H1 (cell line): ENCODE measurements at regions not wholly inside any gene's neighbourhood (a gene's known extent, or its start where the extent isn't known, plus 50 kb on each side); places are given as distances from the start of the nearest gene placed in this dataset.
A peak's percentile ranks its signal among the peaks of the same experiment; 100 is the strongest.

Experiments used
- CTCF ChIA-PET: fragments of 300-600 bp; sonication (Branson Sonifier 250); formaldehyde crosslinking; loops from one replicate; lab custom pipeline; 2021; ENCODE audit not compliant: partially characterized antibody; lab: Charles Lee
- POLR2A ChIA-PET: fragments of 300-600 bp; sonication (Branson Sonifier 250); formaldehyde crosslinking; loops from one replicate; lab custom pipeline; 2021; ENCODE audit warnings: inconsistent platforms; ENCODE audit not compliant: partially characterized antibody; lab: Charles Lee
- DNase-seq, 2 experiments: peaks; one replicate each; pipeline versions ENCODE4 v3.0.0 to v3.0.0-alpha.2; 2010 to 2022; ENCODE audit warnings: low spot score in 2 of 2, low read depth in 1 of 2, mixed read lengths in 1 of 2
- FAIRE-seq: peaks from 2 replicates; lab custom pipeline; 2011; peaks lifted over from hg19 to GRCh38; lab: Jason Lieb, UNC
- H2AFZ ChIP-seq: 2 replicates; pipeline ENCODE4 v1.8.1; 2012; ENCODE audit warnings: low read length, inconsistent platforms
- H2AK5ac ChIP-seq: 2 replicates; pipeline ENCODE4 v1.6.1; 2013; ENCODE audit warnings: low read depth, low read length
- H2BK120ac ChIP-seq: replicated peaks from 2 replicates; pipeline ENCODE3; 2013; ENCODE audit warnings: low read depth, low read length, inconsistent platforms
- H2BK12ac ChIP-seq: 2 replicates; pipeline ENCODE4 v1.6.1; 2013; ENCODE audit warnings: low read depth, low read length
- H2BK15ac ChIP-seq: 2 replicates; pipeline ENCODE4 v1.6.1; 2013; ENCODE audit warnings: low read length
- H2BK20ac ChIP-seq: 2 replicates; pipeline ENCODE4 v1.6.1; 2013; ENCODE audit warnings: low read length
- H2BK5ac ChIP-seq: 2 replicates; pipeline ENCODE4 v1.6.1; 2013; ENCODE audit warnings: low read depth, low read length
- H3K14ac ChIP-seq: 2 replicates; pipeline ENCODE4 v1.6.1; 2013; ENCODE audit warnings: inconsistent platforms; ENCODE audit not compliant: insufficient read length
- H3K18ac ChIP-seq: 2 replicates; pipeline ENCODE4 v1.6.1; 2013; ENCODE audit warnings: low read length; ENCODE audit errors: extremely low read depth
- H3K23ac ChIP-seq: 2 replicates; pipeline ENCODE4 v1.6.1; 2013; ENCODE audit warnings: inconsistent platforms; ENCODE audit not compliant: insufficient read length
- H3K23me2 ChIP-seq: 2 replicates; pipeline ENCODE4 v1.6.1; 2013; ENCODE audit warnings: low read depth, low read length
- H3K27ac ChIP-seq: 2 replicates; pipeline ENCODE4 v1.6.1; 2011; ENCODE audit warnings: low read depth, low read length, inconsistent platforms
- H3K27me3 ChIP-seq, 4 experiments: replicated peaks in 1 of 4; 1 replicate in 1 of 4; 2 replicates in 3 of 4; pipeline versions ENCODE4 v1.6.1 to v1.8.1; 2011 to 2013; ENCODE audit warnings: low read length in 3 of 4, mild to moderate bottlenecking in 3 of 4, inconsistent platforms in 2 of 4, mixed read lengths in 2 of 4, moderate library complexity in 1 of 4; ENCODE audit not compliant: control insufficient read depth in 3 of 4, insufficient read depth in 3 of 4; ENCODE audit errors: extremely low read depth in 1 of 4
- H3K36me3 ChIP-seq, 4 experiments: 2 replicates each; pipeline versions ENCODE4 v1.6.1 to v1.8.1; 2011 to 2013; ENCODE audit warnings: mild to moderate bottlenecking in 4 of 4, low read length in 3 of 4, moderate library complexity in 2 of 4, control low read depth in 1 of 4, inconsistent platforms in 1 of 4; ENCODE audit not compliant: insufficient read depth in 4 of 4, control insufficient read depth in 2 of 4
- H3K4ac ChIP-seq: replicated peaks from 2 replicates; pipeline ENCODE3; 2013; ENCODE audit warnings: low read length, low read depth, mixed read lengths, inconsistent platforms; ENCODE audit not compliant: insufficient read length
- H3K4me1 ChIP-seq, 4 experiments: replicated peaks in 1 of 4; 1 replicate in 1 of 4; 2 replicates in 3 of 4; pipeline versions ENCODE4 v1.6.1 to v1.8.1; 2011 to 2013; ENCODE audit warnings: low read length in 3 of 4, inconsistent platforms in 2 of 4, mixed read lengths in 1 of 4; ENCODE audit not compliant: insufficient read depth in 4 of 4, control insufficient read depth in 3 of 4
- H3K4me2 ChIP-seq, 2 experiments: 2 replicates each; pipeline versions ENCODE4 v1.6.1 to v1.8.1; 2011 to 2013; ENCODE audit warnings: low read depth in 2 of 2, low read length in 2 of 2, control low read depth in 1 of 2, inconsistent platforms in 1 of 2, mild to moderate bottlenecking in 1 of 2; ENCODE audit not compliant: insufficient read depth in 1 of 2
- H3K4me3 ChIP-seq, 4 experiments: fragments of 200-600, 300-600 bp in 1 of 4; sonication (generic), shearing (Covaris generic), sonication (Bioruptor Twin) in 1 of 4; 2 replicates each; pipeline versions ENCODE4 v1.5.1 to v1.8.1; 2011 to 2016; ENCODE audit warnings: low read length in 4 of 4, low read depth in 3 of 4, control low read depth in 2 of 4, inconsistent platforms in 2 of 4, mild to moderate bottlenecking in 2 of 4, mixed read lengths in 1 of 4, moderate library complexity in 1 of 4; ENCODE audit not compliant: insufficient read depth in 2 of 4; ENCODE audit errors: extremely low read depth in 1 of 4
- H3K56ac ChIP-seq: replicated peaks from 2 replicates; pipeline ENCODE3; 2013; ENCODE audit warnings: low read depth, mild to moderate bottlenecking, mixed read lengths, low read length, inconsistent platforms; ENCODE audit not compliant: insufficient read length
- H3K79me1 ChIP-seq: 2 replicates; pipeline ENCODE4 v1.6.1; 2013; ENCODE audit warnings: low read depth, low read length, control low read depth
- H3K79me2 ChIP-seq, 2 experiments: 2 replicates each; pipeline versions ENCODE4 v1.6.1 to v1.8.1; 2012 to 2013; ENCODE audit warnings: low read length in 2 of 2, mild to moderate bottlenecking in 2 of 2, inconsistent platforms in 1 of 2; ENCODE audit not compliant: insufficient read depth in 2 of 2, control insufficient read depth in 1 of 2
- H3K9ac ChIP-seq, 4 experiments: replicated peaks in 1 of 4; 1 replicate in 1 of 4; 2 replicates in 3 of 4; pipeline versions ENCODE4 v1.6.1 to v1.8.1; 2011 to 2013; ENCODE audit warnings: low read depth in 3 of 4, low read length in 3 of 4, control low read depth in 2 of 4, mild to moderate bottlenecking in 2 of 4, moderate library complexity in 2 of 4, inconsistent platforms in 1 of 4; ENCODE audit errors: extremely low read depth in 1 of 4
- H3K9me3 ChIP-seq, 2 experiments: 2 replicates each; pipeline versions ENCODE4 v1.6.1 to v1.8.1; 2012 to 2013; ENCODE audit warnings: mild to moderate bottlenecking in 2 of 2, moderate library complexity in 2 of 2, control low read depth in 1 of 2, inconsistent platforms in 1 of 2, low read depth in 1 of 2, low read length in 1 of 2, mixed read lengths in 1 of 2; ENCODE audit not compliant: insufficient read depth in 2 of 2
- H4K20me1 ChIP-seq, 2 experiments: replicated peaks in 1 of 2; 2 replicates each; pipeline versions ENCODE3 to v1.8.1; 2011 to 2013; ENCODE audit warnings: inconsistent platforms in 2 of 2, low read length in 2 of 2, mild to moderate bottlenecking in 1 of 2; ENCODE audit not compliant: insufficient read depth in 2 of 2, control insufficient read depth in 1 of 2
- H4K5ac ChIP-seq: 2 replicates; pipeline ENCODE4 v1.6.1; 2013; ENCODE audit warnings: low read length, low read depth, mixed read lengths, inconsistent platforms; ENCODE audit not compliant: insufficient read length
- H4K8ac ChIP-seq: 2 replicates; pipeline ENCODE4 v1.8.0; 2013; ENCODE audit warnings: mild to moderate bottlenecking, moderate library complexity, low read length, inconsistent platforms; ENCODE audit not compliant: insufficient read depth; ENCODE audit errors: extremely low read depth
- H4K91ac ChIP-seq: replicated peaks from 2 replicates; pipeline ENCODE3; 2013; ENCODE audit warnings: low read length, mixed read lengths, inconsistent platforms; ENCODE audit not compliant: insufficient read length
- RFX5 ChIP-seq: IDR thresholded peaks from 2 replicates; pipeline ENCODE4 v1.6.1; 2011; ENCODE audit warnings: low read depth, low read length, improper control_type of control experiment, borderline replicate concordance
- SIRT6 ChIP-seq: IDR thresholded peaks from one replicate; pipeline ENCODE4 v1.7.1; 2012; ENCODE audit warnings: low read length, inconsistent platforms
- WGBS, 2 experiments: shearing (Covaris generic) in 1 of 2; methylation state at CpG; one replicate each; pipeline versions ENCODE4 v1.1.6 to v1.1.7; 2013 to 2015; ENCODE audit warnings: low lambda C conversion rate in 2 of 2, mixed read lengths in 2 of 2, inconsistent platforms in 1 of 2, low coverage in 1 of 2, missing lambda C conversion rate in 1 of 2; ENCODE audit not compliant: insufficient replicate concordance in 2 of 2, insufficient coverage in 1 of 2, insufficient read length in 1 of 2; ENCODE audit errors: extremely low coverage in 1 of 2, missing lambda C conversion rate in 1 of 2; 5-methylcytosine and 5-hydroxymethylcytosine counted together

- no peaks in the 10 kb centered on the region for H3K79me2 ChIP-seq
- no peaks in the 10 kb centered on the region for H3K27me3 ChIP-seq
- H3K9me3 ChIP-seq = no peaks in the 10 kb centered on the region
- H3K18ac ChIP-seq = no peak overlapping the region
- no peaks in the 10 kb centered on the region for H3K36me3 ChIP-seq
- TF ChIP-seq SIRT6 (no peak), RFX5 (no peak)
- 95% methylated on average over 7 of the region's 7 CpGs; no CpG with 5 or more reads in 1 of the 2 experiments for WGBS, 2 experiments
- no peak overlapping the region for H3K14ac ChIP-seq
- DNase-seq = no peak
- no peak overlapping the region for H3K56ac ChIP-seq
- H2AFZ ChIP-seq = 0 out of 2 replicates have a peak overlapping the region, but pooled peaks have one; percentile 71
- H3K27ac ChIP-seq = no peak overlapping the region
- H3K79me1 ChIP-seq = no peaks in the 10 kb centered on the region
- ChIA-PET POLR2A (no interaction called here), CTCF (no interaction called here)
- H4K20me1 ChIP-seq = no peaks in the 10 kb centered on the region
- no peak overlapping the region for H3K4me3 ChIP-seq
- H2AK5ac ChIP-seq = no peak overlapping the region
- no peak overlapping the region for H4K8ac ChIP-seq
- no peak overlapping the region for H2BK12ac ChIP-seq
- no peaks in the 10 kb centered on the region for H3K4me1 ChIP-seq
- H3K23me2 ChIP-seq = no peaks in the 10 kb centered on the region
- no peak overlapping the region for H3K23ac ChIP-seq
- no peak overlapping the region for H3K4me2 ChIP-seq
- H2BK5ac ChIP-seq = no peak overlapping the region
- no peak overlapping the region for H2BK15ac ChIP-seq
- no peak overlapping the region for H4K5ac ChIP-seq
- no peak overlapping the region for H2BK20ac ChIP-seq
- no peak overlapping the region for H2BK120ac ChIP-seq
- FAIRE-seq = no peak
- no peak overlapping the region for H4K91ac ChIP-seq
- H3K9ac ChIP-seq = no peak overlapping the region
- H3K4ac ChIP-seq = no peak overlapping the region
Observed at GRCh38 chr4:117965622-117966021, 68.7 kb upstream of the NDST3 start.
